ENCODE measurements at regions not wholly inside any gene's neighbourhood (a gene's known extent, or its start where the extent isn't known, plus 50 kb on each side); places are given as distances from the start of the nearest gene placed in this dataset.

DNA sequence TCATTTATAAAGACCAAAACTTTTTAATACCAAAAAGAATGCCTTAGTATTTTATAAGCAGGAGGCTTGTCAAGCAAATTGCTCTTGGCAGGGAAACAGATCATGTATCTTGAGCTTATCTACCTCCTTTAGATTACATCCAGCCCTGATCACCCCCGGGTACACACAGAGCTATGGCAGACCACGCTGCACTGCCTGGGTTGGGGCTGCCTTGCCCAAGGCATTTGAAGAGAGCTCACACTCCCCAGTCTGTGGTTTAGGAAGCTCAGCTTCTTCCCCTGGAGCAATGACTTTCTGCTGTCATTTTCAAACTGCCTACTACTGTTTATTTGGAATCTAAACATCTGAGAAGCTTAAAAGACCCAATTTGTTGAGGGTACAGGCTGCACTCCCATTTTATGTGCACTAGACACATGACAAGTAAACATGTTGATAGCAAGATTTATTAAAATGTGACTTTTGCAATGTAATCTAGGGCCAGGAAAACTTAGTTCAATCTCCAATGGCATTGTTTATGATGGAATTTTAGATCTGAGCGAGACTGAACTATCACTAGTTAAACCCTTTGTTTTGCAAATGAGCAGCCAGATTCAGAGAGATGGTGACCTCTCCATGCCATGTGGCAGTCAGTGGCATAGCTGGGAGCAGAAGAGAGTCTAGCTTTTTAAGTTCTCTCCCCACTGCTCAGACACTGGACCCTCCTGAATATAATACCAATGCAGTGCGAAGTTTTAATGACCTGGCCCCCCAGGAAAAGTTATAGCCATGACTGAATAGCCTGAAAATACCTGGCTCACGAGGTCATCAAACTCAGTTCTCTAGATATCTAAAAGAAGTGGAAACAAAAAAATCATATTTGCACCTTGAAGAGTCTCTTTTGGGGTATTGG is 214.9 kb downstream of the HLX start:
- no peak for DNase-seq (ENCODE audit: low read depth, low spot score)
- no peak overlapping the region for H3K4me3 ChIP-seq (ENCODE audit: low read length)

DNA sequence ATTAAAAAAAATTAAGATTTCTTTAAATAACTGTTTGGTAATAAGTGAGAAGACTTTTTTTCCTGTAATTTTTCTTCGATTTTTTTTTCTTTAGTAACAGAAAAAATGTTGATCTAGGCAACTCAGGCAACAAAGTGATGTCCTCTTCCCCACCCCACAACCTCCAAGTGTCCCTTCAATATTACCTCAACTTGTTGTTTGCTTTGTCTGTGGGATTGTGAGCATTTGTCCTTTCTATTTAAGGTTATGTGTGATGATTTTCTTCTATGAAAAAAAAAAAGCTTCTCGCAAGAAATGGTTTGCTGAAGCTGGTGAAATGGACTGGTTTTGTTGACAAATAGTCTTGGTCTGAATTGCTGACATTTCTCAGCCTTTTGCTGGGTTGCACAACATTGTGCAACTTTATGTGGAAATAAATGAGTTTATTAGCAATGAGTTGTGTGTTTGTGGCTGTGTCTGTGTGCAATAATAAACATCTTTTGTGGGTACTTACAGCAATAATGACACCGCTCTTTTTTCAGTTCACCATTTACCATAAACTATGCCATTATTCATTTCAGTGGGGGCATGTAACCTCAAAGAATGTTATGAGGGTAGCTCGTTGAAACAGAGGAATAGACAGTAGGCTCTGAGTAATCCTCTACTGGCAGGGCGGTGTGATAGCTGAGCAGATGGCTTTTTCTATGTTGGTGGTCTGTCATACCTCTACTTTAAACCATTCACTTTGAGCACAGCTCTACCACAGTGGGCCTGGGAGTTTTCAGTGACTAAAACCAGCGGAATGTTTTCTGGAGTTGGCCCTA is 218.4 kb downstream of the HLX start:
- no peak for DNase-seq (ENCODE audit: low read depth, low spot score)
- H3K4me3 ChIP-seq (ENCODE audit: low read length) = no peak overlapping the region

GRCh38 chr1:221098471-221099405 is 219.5 kb downstream of the HLX start:
- DNase-seq (ENCODE audit: low read depth, low spot score) = no peak
- no peak overlapping the region for H3K4me3 ChIP-seq (ENCODE audit: low read length)

- no peak overlapping the region for H3K4me3 ChIP-seq (ENCODE audit: low read length)
- no peak for DNase-seq (ENCODE audit: low read depth, low spot score)
Observed at GRCh38 chr1:221099747-221100595, 220.7 kb downstream of the HLX start.

- DNase-seq (ENCODE audit: low read depth, low spot score) = no peak
- H3K4me3 ChIP-seq (ENCODE audit: low read length) = no peak overlapping the region
Observed at GRCh38 chr1:221100611-221101010, 221.4 kb downstream of the HLX start.

GRCh38 chr1:221101807-221102605 is 222.8 kb downstream of the HLX start:
- no peak overlapping the region for H3K4me3 ChIP-seq (ENCODE audit: low read length)
- no peak for DNase-seq (ENCODE audit: low read depth, low spot score)

DNA sequence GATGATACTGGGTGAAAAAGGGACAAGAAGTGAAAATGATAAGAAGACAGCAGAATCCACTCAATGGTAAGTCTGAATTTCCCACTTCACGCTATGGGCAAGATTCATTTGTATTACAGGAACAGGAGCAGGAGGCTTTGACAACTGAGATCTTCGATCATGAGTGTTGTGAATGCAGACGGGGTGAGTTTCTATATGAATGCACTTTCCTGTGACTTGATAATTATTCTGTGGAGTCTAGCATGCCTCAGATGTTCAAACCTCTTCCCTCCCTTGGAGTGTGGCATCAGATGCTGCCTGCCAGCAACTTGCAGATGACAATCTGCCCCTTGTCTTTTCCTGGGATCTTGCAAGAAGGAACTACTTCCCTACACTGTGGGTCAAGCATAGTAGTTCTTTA is 225.4 kb downstream of the HLX start:
- no peak overlapping the region for H3K4me3 ChIP-seq (ENCODE audit: low read length)

GRCh38 chr1:221105578-221105977 is 226.3 kb downstream of the HLX start:
- no peak for DNase-seq (ENCODE audit: low read depth, low spot score)
- H3K4me3 ChIP-seq (ENCODE audit: low read length) = no peak overlapping the region

More for the DNA sequence above, 225.4 kb downstream of the HLX start:
- no peak for DNase-seq (ENCODE audit: low read depth, low spot score)

DNA sequence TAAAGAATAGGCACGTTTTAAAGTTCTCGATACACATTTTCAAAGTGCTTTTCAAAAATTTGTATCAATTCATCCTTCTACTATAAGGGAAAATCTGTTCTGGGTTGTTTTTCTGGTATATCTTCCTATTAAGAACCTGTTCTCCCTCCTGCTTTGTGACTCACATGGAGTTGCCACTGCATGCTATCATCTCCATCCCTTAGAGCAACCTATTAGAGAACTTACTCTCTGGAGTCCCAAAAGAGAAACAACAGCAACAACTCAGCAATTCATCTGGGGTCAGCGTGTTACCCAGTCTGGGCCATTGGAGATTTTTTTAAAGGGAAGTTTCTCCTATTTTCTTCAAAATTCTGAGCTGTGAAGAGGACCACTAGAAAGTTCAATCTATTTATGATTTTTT is 227.4 kb downstream of the HLX start:
- no peak overlapping the region for H3K4me3 ChIP-seq (ENCODE audit: low read length)
- DNase-seq (ENCODE audit: low read depth, low spot score) = no peak

DNA sequence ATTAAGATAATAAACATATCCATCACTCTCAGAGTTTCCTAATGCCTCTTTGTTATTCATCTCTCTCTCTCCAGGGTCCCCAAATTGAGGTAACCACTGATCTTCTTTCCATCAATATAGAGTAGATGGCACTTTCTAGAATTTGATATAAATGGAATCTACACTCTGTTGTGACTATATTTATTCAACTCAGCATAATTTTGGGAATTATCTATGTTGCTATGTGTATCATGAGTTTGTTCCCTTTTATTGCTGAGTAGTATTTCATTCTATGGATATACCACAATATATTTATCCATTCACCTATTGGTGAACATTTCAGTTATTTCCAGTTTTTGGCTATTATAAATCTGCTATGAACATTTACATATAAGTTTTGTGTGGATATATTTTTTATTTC is 230.7 kb downstream of the HLX start:
- H3K4me3 ChIP-seq (ENCODE audit: low read length) = no peak overlapping the region
- DNase-seq (ENCODE audit: low read depth, low spot score) = no peak

DNA sequence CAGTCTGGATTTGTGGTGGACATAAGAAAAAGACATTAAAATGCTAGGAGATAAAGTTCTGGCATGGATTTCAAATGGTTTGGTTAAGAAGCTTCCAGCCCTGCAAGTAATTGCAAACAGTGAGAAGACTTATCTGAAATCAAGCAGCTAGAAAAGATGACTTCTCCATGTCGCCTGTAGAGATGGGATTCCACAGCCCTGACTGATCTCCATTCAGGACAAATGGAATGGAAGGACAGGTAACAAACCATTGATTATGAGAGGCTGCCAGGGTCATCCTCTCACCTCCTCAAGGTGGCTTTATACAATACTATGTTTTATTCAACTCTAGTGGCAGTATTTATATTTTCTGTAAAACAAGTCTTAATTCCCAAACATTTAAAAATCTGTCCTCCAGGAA is 237.9 kb downstream of the HLX start:
- no peak for DNase-seq (ENCODE audit: low read depth, low spot score)

GRCh38 chr1:221117548-221117951 is 238.3 kb downstream of the HLX start:
- no peak for DNase-seq (ENCODE audit: low read depth, low spot score)
- no peak overlapping the region for H3K4me3 ChIP-seq (ENCODE audit: low read length)

More for the DNA sequence above, 237.9 kb downstream of the HLX start:
- H3K4me3 ChIP-seq (ENCODE audit: low read length) = no peak overlapping the region

DNA sequence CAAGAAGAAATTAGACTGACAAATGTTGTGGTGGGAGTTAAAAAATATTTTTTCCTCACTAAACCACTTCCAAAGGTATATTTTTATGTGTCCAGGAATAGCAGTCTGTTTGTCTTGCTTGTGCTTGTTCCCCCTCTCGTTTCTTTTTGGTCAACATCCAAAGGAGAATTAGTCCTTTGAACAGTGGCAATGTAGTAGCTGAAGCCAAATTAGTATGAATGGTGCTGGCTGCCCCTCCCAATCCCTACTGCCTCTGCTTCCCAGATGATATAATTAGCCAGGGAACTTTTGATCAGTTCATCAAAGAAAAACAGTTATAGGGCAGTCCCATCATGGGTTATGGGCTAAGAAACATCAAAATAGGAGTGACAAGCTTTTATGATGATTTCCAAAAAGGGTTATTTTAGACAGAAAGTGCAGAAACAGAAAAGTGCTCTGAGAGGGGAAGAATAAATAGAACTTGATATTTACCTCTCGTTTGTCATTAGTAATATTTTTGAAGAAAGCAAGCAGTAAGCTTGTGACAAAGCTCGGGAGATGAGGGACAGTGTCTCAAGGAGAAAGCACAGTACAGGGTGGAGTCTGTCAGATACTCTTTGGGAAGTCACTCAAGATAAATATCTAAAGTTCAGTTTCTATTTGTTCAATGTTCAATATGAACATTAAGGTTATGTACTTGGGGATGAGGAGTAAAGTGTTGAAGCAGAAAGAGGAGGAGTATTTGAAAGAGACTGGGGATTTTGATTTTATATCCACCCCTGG is 239.1 kb downstream of the HLX start:
- DNase-seq (ENCODE audit: low read depth, low spot score) = no peak
- no peak overlapping the region for H3K4me3 ChIP-seq (ENCODE audit: low read length)

GRCh38 chr1:221118938-221119320 is 239.7 kb downstream of the HLX start:
- H3K4me3 ChIP-seq (ENCODE audit: low read length) = no peak overlapping the region
- DNase-seq (ENCODE audit: low read depth, low spot score) = no peak

DNA sequence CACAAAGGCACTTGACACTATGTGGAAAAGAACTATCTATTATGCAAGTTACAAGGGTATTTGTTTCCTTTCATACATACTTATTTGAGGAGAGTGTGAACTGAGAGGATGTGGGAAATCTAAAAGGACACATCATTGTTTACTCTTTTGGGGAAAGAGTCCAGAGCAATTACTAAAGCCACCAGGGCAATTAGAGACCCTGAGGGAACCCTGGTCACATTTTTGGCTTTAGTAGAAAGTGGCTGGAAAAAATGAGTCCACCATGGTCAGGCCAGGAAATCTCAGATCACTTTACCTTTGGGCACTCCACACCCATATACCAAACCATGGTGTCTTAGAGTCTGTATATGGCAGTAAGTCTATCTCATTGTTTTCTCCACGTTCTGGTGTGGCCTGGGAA is 243.3 kb downstream of the HLX start:
- no peak overlapping the region for H3K4me3 ChIP-seq (ENCODE audit: low read length)
- no peak for DNase-seq (ENCODE audit: low read depth, low spot score)

DNA sequence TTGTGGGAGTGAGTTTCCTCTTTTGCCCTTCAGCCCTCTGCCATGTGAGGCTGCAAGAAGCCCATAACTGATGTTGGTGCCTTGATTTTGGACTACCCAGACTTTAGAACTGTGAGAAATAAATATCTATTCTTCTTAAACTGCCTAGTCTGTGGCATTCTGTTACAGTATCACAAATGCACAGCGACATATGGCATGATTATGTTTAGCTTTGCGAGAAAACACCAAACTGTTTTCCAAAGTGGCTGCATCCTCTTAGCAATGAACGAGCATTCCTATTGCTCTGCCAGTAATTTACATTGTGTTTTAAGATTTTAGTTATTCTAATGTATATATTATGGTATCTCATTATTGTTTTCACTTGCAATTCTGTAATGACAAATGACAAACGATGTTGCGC is 246.7 kb downstream of the HLX start:
- DNase-seq (ENCODE audit: low read depth, low spot score) = no peak
- no peak overlapping the region for H3K4me3 ChIP-seq (ENCODE audit: low read length)

- no peak overlapping the region for H3K4me3 ChIP-seq (ENCODE audit: low read length)
- DNase-seq (ENCODE audit: low read depth, low spot score) = no peak
Observed at GRCh38 chr1:221137666-221138065, 258.4 kb downstream of the HLX start.
